Glutamatergic neuron (in vitro differentiated cells): ENCODE measurements at regions not wholly inside any gene's neighbourhood (a gene's known extent, or its start where the extent isn't known, plus 50 kb on each side); places are given as distances from the start of the nearest gene placed in this dataset.

Experiments
- DNase-seq: peaks from one replicate; pipeline ENCODE4 v3.0.0; 2022
- H3K27ac Mint-ChIP-seq: one replicate; pipeline ENCODE4 v1.8.0; 2020; ENCODE audit warnings: mild to moderate bottlenecking, mixed read lengths, inconsistent platforms; ENCODE audit not compliant: unreplicated experiment
- H3K27me3 Mint-ChIP-seq: one replicate; pipeline ENCODE4 v1.8.0; 2020; ENCODE audit warnings: mild to moderate bottlenecking, moderate library complexity, mixed read lengths, inconsistent platforms; ENCODE audit not compliant: unreplicated experiment
- H3K36me3 Mint-ChIP-seq: one replicate; pipeline ENCODE4 v1.8.0; 2020; ENCODE audit warnings: mild to moderate bottlenecking, mixed read lengths, inconsistent platforms; ENCODE audit not compliant: unreplicated experiment
- H3K4me1 Mint-ChIP-seq: one replicate; pipeline ENCODE4 v1.8.0; 2020; ENCODE audit warnings: mild to moderate bottlenecking, low read depth, mixed read lengths, inconsistent platforms; ENCODE audit not compliant: unreplicated experiment
- H3K4me3 Mint-ChIP-seq: one replicate; pipeline ENCODE4 v1.8.0; 2020; ENCODE audit warnings: mild to moderate bottlenecking, mixed read lengths, inconsistent platforms; ENCODE audit not compliant: unreplicated experiment
- H3K9me3 Mint-ChIP-seq: one replicate; pipeline ENCODE4 v1.8.0; 2020; ENCODE audit warnings: mild to moderate bottlenecking, moderate library complexity, mixed read lengths, inconsistent platforms; ENCODE audit not compliant: unreplicated experiment
- TF ChIP-seq, protein P1 (sequence below): fragments of 200-600 bp; sonication (generic); IDR thresholded peaks from one replicate; pipeline ENCODE4 v1.5.0; 2021; ENCODE audit not compliant: partially characterized antibody, unreplicated experiment

DNA sequence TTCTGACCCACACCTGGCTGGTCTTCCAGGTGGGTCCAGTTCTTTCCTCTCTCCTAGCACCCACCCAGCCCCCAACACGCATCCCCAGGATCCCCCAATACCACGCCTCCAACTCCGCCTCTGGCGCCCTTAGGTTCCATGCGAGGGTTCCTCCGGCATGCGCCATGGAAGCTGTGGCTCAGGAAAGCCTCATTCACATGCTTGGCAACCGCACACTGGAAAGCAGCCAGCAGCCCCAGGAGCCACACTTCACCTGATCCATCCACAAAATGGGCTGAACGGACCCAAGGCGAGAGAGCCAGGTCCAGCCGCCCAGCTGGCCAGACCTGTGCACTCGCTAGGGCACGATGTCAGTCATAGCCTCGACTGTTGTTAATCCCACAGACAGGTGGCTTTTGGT lies 161.2 kb downstream of the PSMG1 start:
- no peak overlapping the region for H3K4me3 Mint-ChIP-seq
- no peak for DNase-seq
- H3K36me3 Mint-ChIP-seq: peaks cover 5% of the 10 kb centered on the region
- no peaks in the 10 kb centered on the region for H3K9me3 Mint-ChIP-seq
- peaks cover 2% of the 10 kb centered on the region for H3K27me3 Mint-ChIP-seq
- H3K4me1 Mint-ChIP-seq: peaks cover 3% of the 10 kb centered on the region
- H3K27ac Mint-ChIP-seq: no peak overlapping the region
- TF ChIP-seq, protein P1, sequence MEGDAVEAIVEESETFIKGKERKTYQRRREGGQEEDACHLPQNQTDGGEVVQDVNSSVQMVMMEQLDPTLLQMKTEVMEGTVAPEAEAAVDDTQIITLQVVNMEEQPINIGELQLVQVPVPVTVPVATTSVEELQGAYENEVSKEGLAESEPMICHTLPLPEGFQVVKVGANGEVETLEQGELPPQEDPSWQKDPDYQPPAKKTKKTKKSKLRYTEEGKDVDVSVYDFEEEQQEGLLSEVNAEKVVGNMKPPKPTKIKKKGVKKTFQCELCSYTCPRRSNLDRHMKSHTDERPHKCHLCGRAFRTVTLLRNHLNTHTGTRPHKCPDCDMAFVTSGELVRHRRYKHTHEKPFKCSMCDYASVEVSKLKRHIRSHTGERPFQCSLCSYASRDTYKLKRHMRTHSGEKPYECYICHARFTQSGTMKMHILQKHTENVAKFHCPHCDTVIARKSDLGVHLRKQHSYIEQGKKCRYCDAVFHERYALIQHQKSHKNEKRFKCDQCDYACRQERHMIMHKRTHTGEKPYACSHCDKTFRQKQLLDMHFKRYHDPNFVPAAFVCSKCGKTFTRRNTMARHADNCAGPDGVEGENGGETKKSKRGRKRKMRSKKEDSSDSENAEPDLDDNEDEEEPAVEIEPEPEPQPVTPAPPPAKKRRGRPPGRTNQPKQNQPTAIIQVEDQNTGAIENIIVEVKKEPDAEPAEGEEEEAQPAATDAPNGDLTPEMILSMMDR: no peak

- Mint-ChIP-seq H3K4me3 (no peak overlapping the region), H3K27ac (no peak overlapping the region), H3K36me3 (peaks cover 4% of the 10 kb centered on the region), H3K4me1 (peaks cover 3% of the 10 kb centered on the region), H3K9me3 (no peaks in the 10 kb centered on the region), H3K27me3 (peaks cover 2% of the 10 kb centered on the region)
- TF ChIP-seq, protein P1: no peak
- no peak for DNase-seq
Measured at GRCh38 chr21:39021478-39021832, 161.8 kb downstream of the PSMG1 start.

DNA sequence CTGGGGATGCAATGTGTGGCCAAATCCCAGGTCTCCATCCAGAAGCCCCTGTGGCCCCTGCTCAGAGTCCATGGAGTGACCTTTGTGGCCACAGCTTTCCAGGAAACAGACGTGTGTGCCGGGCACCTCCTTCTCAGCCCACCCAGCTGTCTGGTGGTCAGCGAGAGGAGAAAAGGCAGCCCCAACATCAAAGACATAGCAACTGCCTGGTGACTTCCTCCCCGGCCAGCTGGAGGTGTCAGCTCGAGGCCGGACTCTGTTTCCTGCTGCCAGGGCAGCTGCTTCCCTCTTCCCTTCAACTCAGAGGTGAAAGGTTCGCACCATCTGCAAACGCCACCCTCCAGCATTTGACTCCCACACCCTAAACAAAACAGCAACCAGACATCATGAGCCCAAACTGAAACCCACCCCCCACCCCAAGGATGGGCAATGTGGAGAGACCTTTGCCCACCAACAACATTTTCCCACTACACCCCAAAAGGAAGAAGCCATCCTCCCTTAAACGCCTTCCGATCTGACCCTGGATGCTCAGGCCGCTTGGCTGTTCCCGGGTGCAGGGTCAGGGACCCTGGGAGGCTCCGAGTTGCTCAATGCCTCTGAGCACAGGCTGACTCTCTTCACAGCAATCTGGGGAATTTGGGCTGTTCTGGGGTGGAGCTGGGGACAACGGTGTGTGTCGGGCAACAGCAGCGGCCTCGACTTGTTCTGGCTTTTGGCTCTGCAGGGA lies 162.3 kb downstream of the PSMG1 start:
- Mint-ChIP-seq H3K36me3 (peaks cover 4% of the 10 kb centered on the region), H3K27ac (no peak overlapping the region), H3K4me1 (peaks cover 3% of the 10 kb centered on the region), H3K9me3 (no peaks in the 10 kb centered on the region), H3K4me3 (no peak overlapping the region), H3K27me3 (peaks cover 2% of the 10 kb centered on the region)
- TF ChIP-seq, protein P1: no peak
- no peak for DNase-seq

GRCh38 chr21:39018730-39019129 lies 164.5 kb downstream of the PSMG1 start:
- H3K27ac Mint-ChIP-seq: no peak overlapping the region
- DNase-seq: no peak
- peaks cover 3% of the 10 kb centered on the region for H3K4me1 Mint-ChIP-seq
- H3K27me3 Mint-ChIP-seq: no peaks in the 10 kb centered on the region
- no peaks in the 10 kb centered on the region for H3K9me3 Mint-ChIP-seq
- TF ChIP-seq, protein P1: no peak
- H3K36me3 Mint-ChIP-seq: peaks cover 4% of the 10 kb centered on the region
- H3K4me3 Mint-ChIP-seq: no peak overlapping the region

DNA sequence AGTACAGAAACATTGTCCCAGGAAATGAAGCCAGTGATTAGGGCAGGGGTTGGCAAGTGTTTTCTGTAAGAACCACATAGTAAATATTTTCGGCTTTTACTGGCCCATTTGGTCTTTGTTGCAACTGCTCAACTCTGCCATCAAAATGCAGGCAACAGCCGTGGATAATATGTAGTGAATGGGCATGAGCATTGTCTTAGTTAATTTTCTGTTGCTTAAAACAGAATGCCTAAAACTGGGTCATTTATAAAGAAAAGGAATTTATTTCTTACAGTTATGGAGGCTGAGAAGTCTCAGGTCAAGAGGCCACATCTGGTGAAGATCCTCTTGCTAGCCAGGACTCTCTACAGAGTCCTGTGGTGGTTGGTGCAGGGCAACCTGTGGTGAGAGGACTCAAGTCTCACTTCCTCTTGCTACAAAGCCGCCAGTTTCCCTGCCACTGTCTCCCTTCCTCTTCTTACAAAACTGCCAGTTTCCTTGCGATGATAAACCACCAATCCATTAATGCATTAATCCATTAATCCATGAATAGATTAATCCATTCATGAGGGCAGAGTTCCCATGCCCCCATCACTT lies 166.4 kb downstream of the PSMG1 start:
- Mint-ChIP-seq H3K36me3 (no peaks in the 10 kb centered on the region), H3K9me3 (no peaks in the 10 kb centered on the region), H3K27ac (no peak overlapping the region), H3K4me3 (no peak overlapping the region), H3K27me3 (no peaks in the 10 kb centered on the region), H3K4me1 (no peaks in the 10 kb centered on the region)
- TF ChIP-seq, protein P1: no peak
- DNase-seq: no peak
